GM18499 (cell line): ENCODE measurements at regions not wholly inside any gene's neighbourhood (a gene's known extent, or its start where the extent isn't known, plus 50 kb on each side); places are given as distances from the start of the nearest gene placed in this dataset.
"Not testable (repeated sequence)": the region's sequence is repeated elsewhere in the genome, so short reads cannot be mapped to it uniquely, and the experiment has no call there.

Experiments used
- ATAC-seq: cut with Tn5 transposase; IDR thresholded peaks from one replicate; pipeline ENCODE4 v1.9.1; 2021; ENCODE audit warnings: moderate number of reproducible peaks; ENCODE audit not compliant: insufficient read depth, unreplicated experiment

- no peak for ATAC-seq
Observed at GRCh38 chr4:131447883-131448282, 1701.2 kb upstream of the PCDH10 start.

DNA sequence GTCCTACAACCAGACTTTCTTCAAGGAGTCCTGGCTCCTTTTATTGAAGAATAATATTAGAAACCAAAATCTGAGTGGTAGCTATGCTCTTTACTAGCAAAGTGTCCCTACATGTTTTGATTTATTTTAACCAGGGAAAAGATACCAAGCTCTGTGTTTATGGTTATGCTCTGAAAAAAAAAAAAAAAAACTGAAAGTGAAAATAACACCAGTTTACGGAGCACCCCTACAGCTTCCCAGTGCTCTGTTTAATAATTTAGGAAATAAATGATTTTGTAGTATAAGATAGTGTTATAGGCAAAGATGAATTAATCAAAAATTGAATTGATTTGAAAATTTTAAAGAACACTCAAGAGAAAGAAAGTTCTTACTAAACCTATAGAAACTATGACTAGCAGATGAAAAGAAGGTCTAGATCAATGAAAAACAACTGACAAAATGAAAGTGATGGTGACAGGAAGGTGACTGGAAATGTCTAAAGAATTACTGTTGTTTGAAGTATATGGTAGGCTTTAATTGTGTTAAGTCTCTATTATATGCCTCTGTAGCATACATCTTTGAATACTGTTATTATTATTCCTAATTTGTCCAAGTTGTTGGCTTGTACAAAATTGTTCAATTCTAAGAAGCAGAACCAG, 1698.4 kb upstream of the PCDH10 start:
- ATAC-seq, result no peak

DNA sequence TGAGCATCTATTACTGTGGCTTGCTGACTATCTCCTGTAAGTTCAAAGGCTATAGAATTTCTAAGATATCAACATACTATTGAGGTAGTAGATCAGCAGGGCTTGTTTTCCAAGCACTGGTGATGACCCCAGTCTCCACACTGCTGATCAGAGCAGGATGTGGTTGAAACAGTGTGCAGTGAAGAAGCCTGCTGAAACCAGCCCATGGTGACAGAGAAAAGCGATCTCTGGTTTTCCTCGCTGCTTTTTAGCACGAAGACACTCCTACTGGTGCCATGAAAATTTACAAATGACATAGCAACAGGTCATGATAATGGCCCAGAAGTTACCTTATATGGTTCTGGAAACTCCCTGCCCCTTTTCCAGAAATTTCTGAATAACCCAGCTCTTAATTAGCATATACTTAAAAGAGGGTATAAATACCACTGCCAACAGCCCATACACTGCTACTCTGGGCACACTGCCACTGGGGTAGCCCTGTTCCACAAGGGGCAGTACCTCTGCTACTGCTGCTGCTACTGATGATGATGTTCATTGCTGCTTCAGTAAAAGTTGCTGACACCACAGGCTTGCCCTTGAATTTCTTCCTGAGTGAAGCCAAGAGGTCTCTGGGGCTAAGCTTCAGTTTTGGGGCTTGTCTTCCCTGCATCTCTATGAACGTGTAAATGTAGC, 1689.5 kb upstream of the PCDH10 start:
- no peak for ATAC-seq

DNA sequence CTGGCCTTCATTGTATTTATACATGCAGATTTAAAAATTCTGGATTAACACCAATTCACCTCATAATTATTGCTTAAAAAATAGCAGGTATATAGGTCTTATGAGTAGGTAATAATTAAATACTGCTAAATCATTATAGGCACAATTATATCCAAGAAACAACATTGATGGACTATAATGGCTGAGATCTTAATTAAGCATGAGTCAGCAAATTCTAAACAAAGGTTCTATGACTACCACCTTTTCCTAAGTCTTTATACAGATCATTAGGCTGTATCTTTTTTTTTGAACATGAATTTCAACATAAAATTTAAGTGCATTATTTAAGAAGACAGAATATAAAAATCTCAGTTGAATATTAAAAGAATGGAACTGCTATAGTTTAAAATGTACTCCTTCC, 1678.7 kb upstream of the PCDH10 start:
- no peak for ATAC-seq

- ATAC-seq, result no peak
Observed at GRCh38 chr4:131488772-131489171, 1660.3 kb upstream of the PCDH10 start.

DNA sequence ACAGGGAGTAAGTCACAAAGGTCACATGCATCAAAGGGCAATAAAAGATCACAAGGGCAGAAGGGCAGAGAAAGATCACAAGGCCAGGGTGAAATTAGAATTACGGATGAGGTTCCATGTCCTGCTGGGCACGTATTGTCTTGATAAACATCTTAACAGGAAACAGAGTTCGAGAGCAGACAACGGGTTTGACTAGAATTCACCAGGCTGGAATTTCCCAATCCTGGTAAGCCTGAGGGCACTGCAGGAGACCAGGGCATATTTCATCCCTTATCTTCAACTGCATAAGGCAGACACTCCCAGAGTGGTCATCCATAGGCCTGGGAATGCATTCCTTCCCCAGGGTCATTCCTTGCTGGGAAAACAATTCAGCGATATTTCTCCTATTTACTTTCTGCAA, 1652.9 kb upstream of the PCDH10 start:
- ATAC-seq, result not testable (repeated sequence)

GRCh38 chr4:131499141-131499873, 1649.8 kb upstream of the PCDH10 start:
- no peak for ATAC-seq

DNA sequence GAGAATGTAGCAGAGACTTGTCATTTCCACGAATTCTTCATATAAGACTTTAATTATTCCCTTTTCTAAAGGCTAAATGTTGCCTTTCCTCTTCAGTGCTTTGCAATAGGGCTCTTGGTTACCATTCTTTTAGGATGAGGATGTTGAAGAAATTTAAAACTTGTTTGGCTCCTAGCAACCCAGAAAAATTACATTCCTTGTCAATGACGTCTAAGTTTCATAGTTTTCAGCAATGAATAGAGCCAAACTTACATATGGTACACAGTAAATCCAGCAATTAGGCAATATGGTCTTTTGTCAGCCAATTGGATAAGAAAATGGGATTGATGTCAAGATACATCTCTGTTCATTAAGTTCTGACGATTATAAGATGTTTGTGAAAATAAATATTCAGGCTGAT, 1639.6 kb upstream of the PCDH10 start:
- ATAC-seq, result no peak

- no peak for ATAC-seq
Observed at GRCh38 chr4:131526686-131527085, 1622.4 kb upstream of the PCDH10 start.

DNA sequence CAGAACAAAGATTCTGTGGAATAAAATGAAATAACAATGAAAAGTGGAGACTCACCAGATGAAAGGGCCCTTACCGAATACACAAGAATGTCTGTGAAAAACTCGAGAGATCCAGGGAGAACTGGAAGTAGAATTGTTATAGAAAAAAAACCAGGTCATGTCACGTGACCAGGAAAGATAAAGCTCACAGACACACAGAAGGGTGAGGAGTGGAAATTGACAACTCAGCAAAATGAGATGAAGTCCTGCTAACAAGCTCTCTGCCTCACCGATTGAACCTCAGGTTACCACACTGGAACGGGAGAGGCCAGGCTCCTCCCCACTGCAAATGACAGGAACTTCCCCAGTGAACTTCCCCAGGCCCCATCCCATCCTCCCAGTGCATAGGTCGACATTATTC, 1618.0 kb upstream of the PCDH10 start:
- no peak for ATAC-seq

GRCh38 chr4:131534944-131535645, 1614.0 kb upstream of the PCDH10 start:
- no peak for ATAC-seq

- ATAC-seq, result no peak
Observed at GRCh38 chr4:131540256-131540655, 1608.8 kb upstream of the PCDH10 start.

GRCh38 chr4:131547506-131547981, 1601.5 kb upstream of the PCDH10 start:
- peak; percentile 63 for ATAC-seq

- ATAC-seq, result no peak
Observed at GRCh38 chr4:131551306-131551705, 1597.8 kb upstream of the PCDH10 start.

DNA sequence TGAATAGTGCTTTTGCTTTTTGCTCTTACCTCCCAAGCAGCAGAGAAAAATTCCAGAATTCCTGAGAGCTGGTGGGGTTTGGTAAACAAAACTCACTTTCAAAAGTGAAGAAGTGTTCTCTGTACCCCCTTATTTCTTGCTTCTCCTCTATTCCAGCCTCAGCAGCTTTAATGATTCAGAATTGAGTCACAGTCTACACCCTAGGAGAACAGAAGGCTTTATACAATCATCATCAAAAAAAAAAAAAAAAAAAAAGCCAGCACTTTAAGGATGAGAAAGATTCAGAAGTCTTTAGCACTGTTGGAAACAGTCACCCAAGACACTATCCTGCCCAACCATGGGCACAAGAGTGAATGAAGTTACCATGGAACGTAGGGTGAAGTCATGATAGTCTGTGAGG, 1583.1 kb upstream of the PCDH10 start:
- ATAC-seq, result no peak

DNA sequence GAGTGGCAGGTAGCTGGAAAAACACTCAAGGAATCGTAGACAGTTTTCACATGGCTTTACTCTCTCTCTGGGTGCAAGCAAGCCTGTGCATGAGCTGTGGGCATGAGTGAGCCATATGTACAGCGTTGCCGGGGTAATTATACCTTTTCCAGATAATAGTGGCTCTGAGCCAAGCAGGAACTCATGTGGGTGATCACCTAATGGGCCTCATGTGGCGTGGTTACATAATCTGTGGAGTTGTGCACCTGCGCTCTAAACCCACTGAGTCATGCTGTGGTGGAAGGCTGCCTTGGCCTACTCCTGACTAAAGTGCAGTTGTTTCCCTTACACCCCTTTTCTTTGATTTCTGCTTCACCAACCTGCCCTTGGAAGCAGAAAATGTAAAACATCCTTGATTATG, 1564.5 kb upstream of the PCDH10 start:
- ATAC-seq, result no peak

DNA sequence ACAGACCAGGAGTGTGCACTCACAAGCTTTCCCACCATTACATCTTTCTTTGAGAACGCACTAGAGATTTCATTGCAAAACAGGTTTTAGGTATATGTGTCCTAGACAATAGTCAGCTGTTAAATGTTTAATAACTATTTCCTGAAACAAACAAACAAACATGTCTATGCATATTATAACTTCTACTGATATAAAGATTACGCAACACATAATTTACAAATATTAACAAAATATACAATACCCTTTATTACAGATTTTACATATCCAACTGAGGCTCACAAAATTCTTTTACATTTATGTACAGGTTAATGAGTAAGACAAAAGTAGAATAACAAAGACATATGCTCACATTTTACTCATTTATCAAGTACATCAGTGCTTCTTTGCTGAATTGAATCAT, 1554.0 kb upstream of the PCDH10 start:
- ATAC-seq, result no peak

- no peak for ATAC-seq
Observed at GRCh38 chr4:131603705-131604104, 1545.4 kb upstream of the PCDH10 start.

DNA sequence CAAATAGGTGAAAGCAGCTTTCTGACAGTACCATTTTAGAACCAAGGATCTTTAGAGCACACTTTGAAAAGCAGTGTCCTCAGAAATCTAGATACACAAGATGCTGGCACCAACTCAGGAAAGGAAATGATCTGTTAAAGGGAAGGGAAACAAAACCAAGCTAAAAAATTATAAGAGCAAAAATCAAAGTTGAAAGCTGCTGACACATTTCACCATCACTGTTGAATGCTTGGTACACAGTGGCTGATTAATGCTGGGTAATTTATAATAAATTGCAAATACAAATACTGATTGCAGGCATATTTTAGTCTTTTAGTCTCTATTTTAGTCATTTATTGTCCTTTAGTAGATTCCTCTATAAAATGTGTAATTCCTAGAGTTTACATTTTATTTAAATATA, 1540.1 kb upstream of the PCDH10 start:
- ATAC-seq, result no peak

- ATAC-seq, result not testable (repeated sequence)
Observed at GRCh38 chr4:131610517-131610916, 1538.6 kb upstream of the PCDH10 start.
